ENCODE measurements at regions not wholly inside any gene's neighbourhood (a gene's known extent, or its start where the extent isn't known, plus 50 kb on each side); places are given as distances from the start of the nearest gene placed in this dataset.

GRCh38 chr1:217193151-217193550 is 437.7 kb downstream of the GPATCH2 start:
- no peak for TF ChIP-seq CTCF (IDR thresholded peaks at IDR 0.05 in 4 of 5, conservative IDR thresholded peaks at IDR 0.05 in 1 of 5)
- no peak for TF ChIP-seq POLR2A (IDR thresholded peaks at IDR 0.05)
